Left lung (tissue), 4 donors: ENCODE measurements at regions not wholly inside any gene's neighbourhood (a gene's known extent, or its start where the extent isn't known, plus 50 kb on each side); places are given as distances from the start of the nearest gene placed in this dataset.

Experiments used
- ATAC-seq: fragments of 200-7000 bp; cut with Tn5 transposase; one replicate; pipeline ENCODE4 v1.9.1; 2020; ENCODE audit warnings: moderate library complexity
- DNase-seq, 4 donors: peaks; one replicate each; pipeline ENCODE4 v3.0.0-alpha.2; 2013 to 2020
- H3K27ac ChIP-seq, 2 donors: fragments of 200-600 bp; sonication (generic) in 1 of 2; one replicate each; pipeline versions ENCODE4 v1.5.0 to v1.8.0; 2020 to 2021
- H3K27me3 ChIP-seq, 2 donors: fragments of 200-600 bp; sonication (generic) in 1 of 2; one replicate each; pipeline versions ENCODE4 v1.5.0 to v1.8.0; 2020 to 2021
- H3K36me3 ChIP-seq, 2 donors: fragments of 200-600 bp; sonication (generic) in 1 of 2; one replicate each; pipeline versions ENCODE4 v1.5.0 to v1.8.0; 2020 to 2021
- H3K4me1 ChIP-seq, 2 donors: fragments of 200-600 bp; one replicate each; pipeline ENCODE4 v1.8.0; 2021
- H3K4me3 ChIP-seq, 2 donors: fragments of 200-600 bp; sonication (generic) in 1 of 2; one replicate each; pipeline versions ENCODE4 v1.5.0 to v1.8.0; 2020 to 2021; ENCODE audit warnings: mild to moderate bottlenecking in 1 of 2
- H3K9me3 ChIP-seq, 2 donors: fragments of 200-600 bp; sonication (generic) in 1 of 2; one replicate each; pipeline versions ENCODE4 v1.5.0 to v1.8.0; 2020 to 2021
- CTCF ChIP-seq, 2 donors: fragments of 200-600 bp; sonication (generic) in 1 of 2; IDR thresholded peaks; one replicate each; pipeline versions ENCODE4 v1.5.0 to v1.8.0; 2021; ENCODE audit warnings: antibody characterized with exemption in 2 of 2
- intact Hi-C, 2 donors: fragments of 100-400 bp; cut with DNase I; formaldehyde crosslinking; loops; one replicate each; pipeline versions ENCODE4 v1.11.2 to v1.14.2; 2022
- donor health status: DM: no; HTN: yes; CAD: no.
- donor health status: DM: no; HTN: no; CAD: no.

GRCh38 chr11:120037111-120037510 lies 100.8 kb downstream of the TRIM29 start:
- ATAC-seq (no peak), DNase-seq (no peak)
- Histone ChIP-seq H3K27ac (no peak overlapping the region), H3K4me3 (no peak overlapping the region), H3K4me1 (no peaks in the 10 kb centered on the region), H3K36me3 (no peaks in the 10 kb centered on the region), H3K9me3 (peaks cover 0 to 3% of the 10 kb centered on the region in 2 donors), H3K27me3 (peaks cover 0 to 19% of the 10 kb centered on the region in 2 donors)
- TF ChIP-seq CTCF (IDR thresholded peaks at IDR 0.05), result no peak
- intact Hi-C loops, result no loop called here

- intact Hi-C loops, result no loop called here
- H3K27ac ChIP-seq, result no peak overlapping the region
- H3K27me3 ChIP-seq, result peaks cover 0 to 27% of the 10 kb centered on the region in 2 donors
- H3K9me3 ChIP-seq, result peaks cover 0 to 3% of the 10 kb centered on the region in 2 donors
- no peaks in the 10 kb centered on the region for H3K36me3 ChIP-seq
- DNase-seq (no peak), ATAC-seq (no peak)
- TF ChIP-seq CTCF (IDR thresholded peaks at IDR 0.05), result no peak
- no peaks in the 10 kb centered on the region for H3K4me1 ChIP-seq
- no peak overlapping the region for H3K4me3 ChIP-seq
These were observed 102.2 kb downstream of the TRIM29 start for GRCh38 chr11:120035756-120036155.

- Histone ChIP-seq H3K4me3 (no peak overlapping the region), H3K4me1 (no peaks in the 10 kb centered on the region), H3K27ac (no peak overlapping the region), H3K9me3 (peaks cover 0 to 3% of the 10 kb centered on the region in 2 donors), H3K27me3 (peaks cover 0 to 20% of the 10 kb centered on the region in 2 donors), H3K36me3 (no peaks in the 10 kb centered on the region)
- TF ChIP-seq CTCF (IDR thresholded peaks at IDR 0.05), result no peak
- DNase-seq, result no peak
- no peak for ATAC-seq
- intact Hi-C loops, result no loop called here
These were observed 102.9 kb downstream of the TRIM29 start for GRCh38 chr11:120034881-120035630.

- intact Hi-C loops, result no loop called here
- no peak for DNase-seq
These were observed 103.6 kb downstream of the TRIM29 start for GRCh38 chr11:120034176-120034875.

More at GRCh38 chr11:120034176-120034875, 103.6 kb downstream of the TRIM29 start:
- TF ChIP-seq CTCF (IDR thresholded peaks at IDR 0.05), result no peak
- ATAC-seq, result no peak
- Histone ChIP-seq H3K9me3 (peaks cover 0 to 3% of the 10 kb centered on the region in 2 donors), H3K27ac (no peak overlapping the region), H3K27me3 (peaks cover 0 to 16% of the 10 kb centered on the region in 2 donors), H3K4me1 (no peaks in the 10 kb centered on the region), H3K36me3 (no peaks in the 10 kb centered on the region), H3K4me3 (no peak overlapping the region)
